B cell (primary cell): ENCODE measurements at regions not wholly inside any gene's neighbourhood (a gene's known extent, or its start where the extent isn't known, plus 50 kb on each side); places are given as distances from the start of the nearest gene placed in this dataset.
"Not testable (repeated sequence)": the region's sequence is repeated elsewhere in the genome, so short reads cannot be mapped to it uniquely, and the experiment has no call there.

Source experiments
- ATAC-seq: fragments of 200-7000 bp; cut with Tn5 transposase; one replicate; pipeline ENCODE4 v1.10.0; 2021; ENCODE audit warnings: low read depth, mild to moderate bottlenecking, moderate number of reproducible peaks, moderate library complexity
- CTCF ChIA-PET: fragments of 350-600 bp; sonication (Branson Sonifier 250); formaldehyde crosslinking; loops from one replicate; lab custom pipeline; 2021; ENCODE audit warnings: antibody characterized with exemption, inconsistent platforms; lab: Charles Lee
- POLR2A ChIA-PET: fragments of 350-600 bp; sonication (Branson Sonifier 250); formaldehyde crosslinking; loops from one replicate; lab custom pipeline; 2021; ENCODE audit warnings: antibody characterized with exemption; lab: Charles Lee
- DNase-seq: peaks from one replicate; pipeline ENCODE4 v3.0.0; 2013
- H2AFZ ChIP-seq: 2 replicates; pipeline ENCODE4 v1.6.1; 2012; ENCODE audit warnings: mild to moderate bottlenecking, low read depth, low read length; ENCODE audit not compliant: insufficient read depth, poor library complexity, severe bottlenecking
- H3K27ac ChIP-seq, 2 donors: 1 replicate in 1 of 2; 2 replicates in 1 of 2; pipeline ENCODE4 v1.5.1; 2012 to 2013; ENCODE audit warnings: low read length in 2 of 2, mild to moderate bottlenecking in 2 of 2, moderate library complexity in 1 of 2
- H3K27me3 ChIP-seq, 4 experiments: fragments of 200-600 bp in 1 of 4; sonication (generic) in 1 of 4; replicated peaks in 1 of 4; 1 replicate in 2 of 4; 2 replicates in 2 of 4; pipeline versions ENCODE4 v1.6.1 to v1.7.0; 2013 to 2016; ENCODE audit warnings: low read length in 3 of 4, mild to moderate bottlenecking in 2 of 4, mixed read lengths in 1 of 4, moderate library complexity in 1 of 4; ENCODE audit not compliant: insufficient read depth in 4 of 4, control insufficient read depth in 3 of 4; ENCODE audit errors: control extremely low read depth in 1 of 4
- H3K36me3 ChIP-seq, 2 experiments: replicated peaks in 1 of 2; 1 replicate in 1 of 2; 2 replicates in 1 of 2; pipeline versions ENCODE4 v1.6.1 to v1.7.1; 2013; ENCODE audit warnings: low read length in 1 of 2; ENCODE audit not compliant: insufficient read depth in 2 of 2, control insufficient read depth in 1 of 2; ENCODE audit errors: control extremely low read depth in 1 of 2, extremely low read depth in 1 of 2
- H3K4me1 ChIP-seq, 2 donors: fragments of 200-600 bp in 1 of 2; sonication (generic) in 1 of 2; 1 replicate in 1 of 2; 2 replicates in 1 of 2; pipeline versions ENCODE4 v1.5.1 to v1.6.1; 2013 to 2017; ENCODE audit warnings: low read length in 2 of 2; ENCODE audit not compliant: control insufficient read depth in 2 of 2, insufficient read depth in 2 of 2
- H3K4me2 ChIP-seq: replicated peaks from 2 replicates; pipeline ENCODE3; 2012; ENCODE audit warnings: mild to moderate bottlenecking, low read depth, low read length; ENCODE audit not compliant: poor library complexity, severe bottlenecking
- H3K4me3 ChIP-seq, 5 experiments: fragments of 200-600 bp in 1 of 5; sonication (generic) in 1 of 5; 1 replicate in 3 of 5; 2 replicates in 2 of 5; pipeline versions ENCODE4 v1.5.1 to v1.7.0; 2011 to 2016; ENCODE audit warnings: low read length in 4 of 5, mild to moderate bottlenecking in 4 of 5, low read depth in 2 of 5, control low read depth in 1 of 5, moderate library complexity in 1 of 5; ENCODE audit not compliant: insufficient read depth in 1 of 5; ENCODE audit errors: control extremely low read depth in 1 of 5, extremely low read depth in 1 of 5
- H3K79me2 ChIP-seq: fragments of 200-600 bp; sonication (generic); one replicate; pipeline ENCODE4 v1.6.0; 2016; ENCODE audit warnings: low read length; ENCODE audit not compliant: control insufficient read depth, insufficient read depth
- H3K9ac ChIP-seq: fragments of 200-600 bp; sonication (generic); 2 replicates; pipeline ENCODE4 v1.6.1; 2017; ENCODE audit warnings: mild to moderate bottlenecking, low read length, moderate library complexity
- H3K9me3 ChIP-seq, 3 donors: one replicate each; pipeline versions ENCODE4 v1.6.1 to v1.7.1; 2013; ENCODE audit warnings: low read length in 2 of 3; ENCODE audit not compliant: control insufficient read depth in 2 of 3, insufficient read depth in 1 of 3; ENCODE audit errors: control extremely low read depth in 1 of 3
- H4K20me1 ChIP-seq: 2 replicates; pipeline ENCODE4 v1.6.0; 2012; ENCODE audit warnings: mild to moderate bottlenecking, low read length; ENCODE audit not compliant: insufficient read depth, control insufficient read depth, poor library complexity, severe bottlenecking
- H3K27ac Mint-ChIP-seq: one replicate; pipeline ENCODE4 v1.8.0; 2021; ENCODE audit warnings: mixed read lengths
- H3K27me3 Mint-ChIP-seq: one replicate; pipeline ENCODE4 v1.8.0; 2021; ENCODE audit warnings: mixed read lengths
- H3K4me1 Mint-ChIP-seq: one replicate; pipeline ENCODE4 v1.8.0; 2021; ENCODE audit warnings: mixed read lengths
- H3K4me3 Mint-ChIP-seq: one replicate; pipeline ENCODE4 v1.8.0; 2021; ENCODE audit warnings: mixed read lengths
- H3K9me3 Mint-ChIP-seq: one replicate; pipeline ENCODE4 v1.8.0; 2022; ENCODE audit warnings: mixed read lengths; ENCODE audit not compliant: insufficient read depth
- CTCF ChIP-seq: fragments of 200-600 bp; IDR thresholded peaks from one replicate; pipeline ENCODE4 v1.8.0; 2022; ENCODE audit warnings: antibody characterized with exemption, mild to moderate bottlenecking
- EZH2 ChIP-seq: IDR thresholded peaks from 2 replicates; pipeline ENCODE4 v1.6.1; 2012; ENCODE audit warnings: borderline replicate concordance, low read depth, mild to moderate bottlenecking, moderate library complexity, low read length; ENCODE audit not compliant: insufficient read depth, poor library complexity, severe bottlenecking
- WGBS: methylation state at CpG from one replicate; pipeline ENCODE4 v1.1.5; 2013; ENCODE audit warnings: missing lambda C conversion rate; ENCODE audit not compliant: insufficient coverage; 5-methylcytosine and 5-hydroxymethylcytosine counted together
- intact Hi-C: fragments of 100-400 bp; cut with micrococcal nuclease; formaldehyde crosslinking; loops from one replicate; pipeline ENCODE4 v1.10.0; 2022

- H3K4me1 Mint-ChIP-seq, result no peaks in the 10 kb centered on the region
- no peak overlapping the region for H3K27ac Mint-ChIP-seq
- intact Hi-C loops, result no loop called here
- Histone ChIP-seq H3K9me3 (peaks cover 0 to 15% (median 0%) of the 10 kb centered on the region in 3 donors), H4K20me1 (no peaks in the 10 kb centered on the region), H3K27me3 (peaks cover 0 to 7% (median 0%) of the 10 kb centered on the region in 4 experiments), H3K4me1 (no peaks in the 10 kb centered on the region), H3K9ac (no peak overlapping the region), H3K4me3 (no peak overlapping the region), H3K79me2 (no peaks in the 10 kb centered on the region), H3K27ac (no peak overlapping the region), H3K4me2 (no peak overlapping the region), H3K36me3 (no peaks in the 10 kb centered on the region), H2AFZ (no peak overlapping the region)
- TF ChIP-seq EZH2 (no peak), CTCF (no peak)
- ChIA-PET POLR2A (no interaction called here), CTCF (no interaction called here)
- H3K27me3 Mint-ChIP-seq, result peaks cover 31% of the 10 kb centered on the region
- H3K9me3 Mint-ChIP-seq, result peaks cover 8% of the 10 kb centered on the region
- H3K4me3 Mint-ChIP-seq, result no peak overlapping the region
- DNase-seq (no peak), ATAC-seq (no peak)
- WGBS, result 80% methylated on average over 2 of the region's 4 CpGs
Measured at GRCh38 chr3:140883428-140884040, 58.1 kb upstream of the SLC25A36 start.

GRCh38 chr3:140885697-140886096 is 55.9 kb upstream of the SLC25A36 start:
- H3K27me3 ChIP-seq, POLR2A ChIA-PET, H3K9me3 Mint-ChIP-seq, H2AFZ ChIP-seq, H3K4me2 ChIP-seq, ATAC-seq, H3K27ac Mint-ChIP-seq, H3K79me2 ChIP-seq, H3K4me1 Mint-ChIP-seq, H3K36me3 ChIP-seq, intact Hi-C loops, H3K4me3 ChIP-seq, H3K4me1 ChIP-seq, DNase-seq, CTCF ChIA-PET, H3K27ac ChIP-seq, H3K9ac ChIP-seq, H4K20me1 ChIP-seq, H3K4me3 Mint-ChIP-seq: not testable (repeated sequence)
- H3K9me3 ChIP-seq, result peaks cover 0 to 15% (median 0%) of the 10 kb centered on the region in 3 donors
- peaks cover 19% of the 10 kb centered on the region for H3K27me3 Mint-ChIP-seq
